GM12878 (cell line): ENCODE measurements at regions not wholly inside any gene's neighbourhood (a gene's known extent, or its start where the extent isn't known, plus 50 kb on each side); places are given as distances from the start of the nearest gene placed in this dataset.

Experiments
- ATAC-seq: fragments of 200-7000 bp; cut with Tn5 transposase; 3 replicates; pipeline ENCODE4 v1.9.1; 2020; ENCODE audit warnings: mild to moderate bottlenecking, moderate library complexity
- BruUV-seq: library from RNA; stranded (reverse); fragments of 400-500 nt; replicated peaks from 2 replicates; lab custom pipeline; 2021; lab: Mats Ljungman, UMichigan
- CTCF ChIA-PET: fragments of 300-600 bp; sonication (Branson Sonifier 250); formaldehyde crosslinking; extraction: SDS; loops from one replicate; lab custom pipeline; 2021; ENCODE audit warnings: inconsistent platforms; lab: Yijun Ruan, JAX
- POLR2A ChIA-PET: fragments of 350-600 bp; formaldehyde crosslinking; extraction: SDS; loops from one replicate; lab custom pipeline; 2021; ENCODE audit warnings: inconsistent platforms; lab: Charles Lee
- RAD21 ChIA-PET: fragments of 300-600 bp; sonication (Branson Sonifier 250); formaldehyde crosslinking; loops from one replicate; lab custom pipeline; 2023; ENCODE audit warnings: antibody characterized with exemption; ENCODE audit not compliant: unreplicated experiment; lab: Charles Lee
- SMC1A ChIA-PET: fragments of 300-600 bp; sonication (Branson Sonifier 250); formaldehyde crosslinking; loops from one replicate; lab custom pipeline; 2023; ENCODE audit not compliant: unreplicated experiment, uncharacterized antibody; lab: Charles Lee
- DNase-seq: peaks from one replicate; pipeline ENCODE4 v3.0.0-alpha.2; 2011; ENCODE audit warnings: low read depth, low spot score
- FAIRE-seq: peaks from 3 replicates; lab custom pipeline; 2011; peaks lifted over from hg19 to GRCh38; lab: Jason Lieb, UNC
- H2AFZ ChIP-seq: 2 replicates; pipeline ENCODE4 v1.6.0; 2011; ENCODE audit warnings: low read depth, low read length, control low read depth; ENCODE audit not compliant: control insufficient read depth
- H3K27ac ChIP-seq: 2 replicates; pipeline ENCODE4 v1.5.1; 2011; ENCODE audit warnings: control low read depth; ENCODE audit not compliant: control insufficient read depth, insufficient read depth
- H3K27me3 ChIP-seq, 2 experiments: replicated peaks in 1 of 2; 2 replicates each; pipeline versions ENCODE4 v1.6.0 to v1.6.1; 2011; ENCODE audit warnings: low read length in 1 of 2; ENCODE audit not compliant: control insufficient read depth in 2 of 2, insufficient read depth in 2 of 2
- H3K36me3 ChIP-seq, 2 experiments: 2 replicates each; pipeline ENCODE4 v1.5.1; 2011; ENCODE audit warnings: low read length in 1 of 2; ENCODE audit not compliant: control insufficient read depth in 2 of 2, insufficient read depth in 2 of 2
- H3K4me1 ChIP-seq: 2 replicates; pipeline ENCODE4 v1.6.1; 2011; ENCODE audit warnings: mild to moderate bottlenecking, low read length, moderate library complexity, mixed read lengths; ENCODE audit not compliant: control insufficient read depth, insufficient read depth
- H3K4me2 ChIP-seq: 2 replicates; pipeline ENCODE4 v1.6.0; 2011; ENCODE audit warnings: control low read depth; ENCODE audit not compliant: control insufficient read depth, insufficient read depth
- H3K4me3 ChIP-seq: fragments of 200-600 bp; sonication (generic); 2 replicates; pipeline ENCODE4 v1.5.1; 2016
- H3K79me2 ChIP-seq: 2 replicates; pipeline ENCODE4 v1.6.0; 2011; ENCODE audit warnings: low read length; ENCODE audit not compliant: control insufficient read depth, insufficient read depth
- H3K9ac ChIP-seq: 2 replicates; pipeline ENCODE4 v1.8.0; 2011; ENCODE audit warnings: low read length, control low read depth, mixed read lengths; ENCODE audit not compliant: control insufficient read depth, insufficient read depth
- H3K9me3 ChIP-seq: replicated peaks from 3 replicates; pipeline ENCODE4 v1.5.1; 2011; ENCODE audit warnings: mild to moderate bottlenecking, low read length; ENCODE audit not compliant: control insufficient read depth, insufficient read depth
- H4K20me1 ChIP-seq: 2 replicates; pipeline ENCODE4 v1.6.0; 2011; ENCODE audit not compliant: control insufficient read depth, insufficient read depth
- CBX5 ChIP-seq: sonication (generic); IDR thresholded peaks from 2 replicates; pipeline ENCODE4 v1.6.1; 2016; ENCODE audit warnings: low read depth, moderate library complexity, mild to moderate bottlenecking, inconsistent platforms
- EED ChIP-seq: sonication (generic); IDR thresholded peaks from 2 replicates; pipeline ENCODE4 v1.6.1; 2016; ENCODE audit warnings: antibody characterized with exemption, low read depth
- IKZF1 ChIP-seq: fragments of 450-650 bp; conservative IDR thresholded peaks from 2 replicates; pipeline ENCODE4 v1.6.1; 2017; ENCODE audit warnings: antibody characterized with exemption, mild to moderate bottlenecking
- KDM1A ChIP-seq: fragments of 200-600 bp; sonication (generic); IDR thresholded peaks from 2 replicates; pipeline ENCODE4 v1.6.1; 2016; ENCODE audit warnings: borderline replicate concordance
- NR2C1 ChIP-seq: fragments of 450-650 bp; IDR thresholded peaks from 2 replicates; pipeline ENCODE4 v1.6.1; 2017; ENCODE audit warnings: antibody characterized with exemption, mild to moderate bottlenecking, moderate library complexity
- SREBF2 ChIP-seq: IDR thresholded peaks from 2 replicates; pipeline ENCODE4 v1.6.1; 2012; ENCODE audit warnings: mild to moderate bottlenecking, low read length
- STAT3 ChIP-seq: IDR thresholded peaks from 2 replicates; pipeline ENCODE4 v1.6.1; 2011; ENCODE audit warnings: low read depth, low read length, improper control_type of control experiment
- TCF3 ChIP-seq: IDR thresholded peaks from 2 replicates; pipeline ENCODE4 v1.6.1; 2012; ENCODE audit warnings: low read depth, mild to moderate bottlenecking, low read length, borderline replicate concordance; ENCODE audit not compliant: insufficient read depth
- USF1 ChIP-seq: IDR thresholded peaks from 2 replicates; pipeline ENCODE4 v1.6.1; 2011; ENCODE audit warnings: borderline replicate concordance, low read depth, mild to moderate bottlenecking, moderate library complexity, mixed read lengths, low read length; ENCODE audit not compliant: insufficient read depth; ENCODE audit errors: extremely low read length
- ZNF384 ChIP-seq: IDR thresholded peaks from 2 replicates; pipeline ENCODE4 v1.6.1; 2012; ENCODE audit warnings: low read depth, mild to moderate bottlenecking, low read length, improper control_type of control experiment, borderline replicate concordance
- ZZZ3 ChIP-seq: IDR thresholded peaks from 2 replicates; pipeline ENCODE4 v1.6.1; 2011; ENCODE audit warnings: low read depth; ENCODE audit not compliant: control insufficient read depth, insufficient read length
- WGBS: methylation state at CpG from one replicate; pipeline ENCODE4 v1.1.6; 2016; ENCODE audit warnings: low lambda C conversion rate; ENCODE audit not compliant: insufficient replicate concordance, insufficient coverage; ENCODE audit errors: missing lambda C conversion rate; 5-methylcytosine and 5-hydroxymethylcytosine counted together
- in situ Hi-C: fragments of 300-500 bp; cut with MboI; formaldehyde crosslinking; loops from 9 replicates; pipeline ENCODE4 v1.14.3; 2018; ENCODE audit warnings: mixed read lengths
- intact Hi-C: fragments of 100-400 bp; cut with micrococcal nuclease; formaldehyde crosslinking; loops from one replicate; pipeline ENCODE4 v1.14.2; 2022; ENCODE audit not compliant: unreplicated experiment
- TF ChIP-seq, protein P1 (sequence below): fragments of 450-650 bp; formaldehyde crosslinking; IDR thresholded peaks from 2 replicates; pipeline ENCODE4 v1.5.0; 2022; ENCODE audit warnings: mild to moderate bottlenecking, missing genetic modification characterization
- TF ChIP-seq, protein P2 (sequence below): fragments of 450-650 bp; conservative IDR thresholded peaks from 2 replicates; pipeline ENCODE4 v1.6.1; 2017; ENCODE audit warnings: mild to moderate bottlenecking, moderate library complexity

- TF ChIP-seq SREBF2 (no peak), NR2C1 (no peak), TCF3 (no peak), ZZZ3 (no peak)
- TF ChIP-seq, protein P1, sequence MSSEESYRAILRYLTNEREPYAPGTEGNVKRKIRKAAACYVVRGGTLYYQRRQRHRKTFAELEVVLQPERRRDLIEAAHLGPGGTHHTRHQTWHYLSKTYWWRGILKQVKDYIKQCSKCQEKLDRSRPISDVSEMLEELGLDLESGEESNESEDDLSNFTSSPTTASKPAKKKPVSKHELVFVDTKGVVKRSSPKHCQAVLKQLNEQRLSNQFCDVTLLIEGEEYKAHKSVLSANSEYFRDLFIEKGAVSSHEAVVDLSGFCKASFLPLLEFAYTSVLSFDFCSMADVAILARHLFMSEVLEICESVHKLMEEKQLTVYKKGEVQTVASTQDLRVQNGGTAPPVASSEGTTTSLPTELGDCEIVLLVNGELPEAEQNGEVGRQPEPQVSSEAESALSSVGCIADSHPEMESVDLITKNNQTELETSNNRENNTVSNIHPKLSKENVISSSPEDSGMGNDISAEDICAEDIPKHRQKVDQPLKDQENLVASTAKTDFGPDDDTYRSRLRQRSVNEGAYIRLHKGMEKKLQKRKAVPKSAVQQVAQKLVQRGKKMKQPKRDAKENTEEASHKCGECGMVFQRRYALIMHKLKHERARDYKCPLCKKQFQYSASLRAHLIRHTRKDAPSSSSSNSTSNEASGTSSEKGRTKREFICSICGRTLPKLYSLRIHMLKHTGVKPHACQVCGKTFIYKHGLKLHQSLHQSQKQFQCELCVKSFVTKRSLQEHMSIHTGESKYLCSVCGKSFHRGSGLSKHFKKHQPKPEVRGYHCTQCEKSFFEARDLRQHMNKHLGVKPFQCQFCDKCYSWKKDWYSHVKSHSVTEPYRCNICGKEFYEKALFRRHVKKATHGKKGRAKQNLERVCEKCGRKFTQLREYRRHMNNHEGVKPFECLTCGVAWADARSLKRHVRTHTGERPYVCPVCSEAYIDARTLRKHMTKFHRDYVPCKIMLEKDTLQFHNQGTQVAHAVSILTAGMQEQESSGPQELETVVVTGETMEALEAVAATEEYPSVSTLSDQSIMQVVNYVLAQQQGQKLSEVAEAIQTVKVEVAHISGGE (CRISPR knock-in tag), result no peak
Measured at GRCh38 chr2:105627534-105627933, 117.2 kb upstream of the NCK2 start (continued).

GRCh38 chr2:105626966-105627340, 117.8 kb upstream of the NCK2 start:
- RAD21 ChIA-PET, result no interaction called here
- in situ Hi-C loops (no loop called here), intact Hi-C loops (no loop called here)
- no peak for ATAC-seq
- DNase-seq, result no peak
- Histone ChIP-seq H4K20me1 (no peaks in the 10 kb centered on the region), H3K4me3 (no peak overlapping the region), H3K27ac (no peak overlapping the region), H3K9ac (no peak overlapping the region), H3K9me3 (no peaks in the 10 kb centered on the region; the same call in 2 of the 3 replicates), H2AFZ (no peak overlapping the region), H3K79me2 (no peaks in the 10 kb centered on the region), H3K4me1 (no peaks in the 10 kb centered on the region), H3K27me3 (peaks cover 0 to 3% of the 10 kb centered on the region in 2 experiments; a peak in 2 of 4 replicates), H3K4me2 (no peak overlapping the region), H3K36me3 (no peaks in the 10 kb centered on the region)
- TF ChIP-seq KDM1A, result no peak
- TF ChIP-seq USF1, result no peak
- no peak for TF ChIP-seq STAT3
- TF ChIP-seq EED, result no peak
- TF ChIP-seq CBX5, result no peak
- TF ChIP-seq ZNF384, result no peak
- no peak for TF ChIP-seq IKZF1
- TF ChIP-seq, protein P2, sequence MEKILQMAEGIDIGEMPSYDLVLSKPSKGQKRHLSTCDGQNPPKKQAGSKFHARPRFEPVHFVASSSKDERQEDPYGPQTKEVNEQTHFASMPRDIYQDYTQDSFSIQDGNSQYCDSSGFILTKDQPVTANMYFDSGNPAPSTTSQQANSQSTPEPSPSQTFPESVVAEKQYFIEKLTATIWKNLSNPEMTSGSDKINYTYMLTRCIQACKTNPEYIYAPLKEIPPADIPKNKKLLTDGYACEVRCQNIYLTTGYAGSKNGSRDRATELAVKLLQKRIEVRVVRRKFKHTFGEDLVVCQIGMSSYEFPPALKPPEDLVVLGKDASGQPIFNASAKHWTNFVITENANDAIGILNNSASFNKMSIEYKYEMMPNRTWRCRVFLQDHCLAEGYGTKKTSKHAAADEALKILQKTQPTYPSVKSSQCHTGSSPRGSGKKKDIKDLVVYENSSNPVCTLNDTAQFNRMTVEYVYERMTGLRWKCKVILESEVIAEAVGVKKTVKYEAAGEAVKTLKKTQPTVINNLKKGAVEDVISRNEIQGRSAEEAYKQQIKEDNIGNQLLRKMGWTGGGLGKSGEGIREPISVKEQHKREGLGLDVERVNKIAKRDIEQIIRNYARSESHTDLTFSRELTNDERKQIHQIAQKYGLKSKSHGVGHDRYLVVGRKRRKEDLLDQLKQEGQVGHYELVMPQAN, result no peak
- no TSS peak for BruUV-seq
- 11% methylated on average over 3 of the region's 3 CpGs for WGBS
- SMC1A ChIA-PET, result no interaction called here
- CTCF ChIA-PET, result no interaction called here
- POLR2A ChIA-PET, result no interaction called here
- FAIRE-seq, result no peak
